Type B pancreatic cell (in vitro differentiated cells): ENCODE measurements at regions not wholly inside any gene's neighbourhood (a gene's known extent, or its start where the extent isn't known, plus 50 kb on each side); places are given as distances from the start of the nearest gene placed in this dataset.

Experiments used
- DNase-seq: peaks from one replicate; pipeline ENCODE4 v3.0.0; 2021; ENCODE audit warnings: mixed read lengths; ENCODE audit not compliant: unreplicated experiment; ENCODE audit errors: extremely low spot score
- H3K27ac Mint-ChIP-seq: 2 replicates; pipeline ENCODE4 v1.8.0; 2021; ENCODE audit warnings: mild to moderate bottlenecking, mixed read lengths
- H3K27me3 Mint-ChIP-seq: 2 replicates; pipeline ENCODE4 v1.8.0; 2021; ENCODE audit warnings: mixed read lengths
- H3K36me3 Mint-ChIP-seq: 2 replicates; pipeline ENCODE4 v1.8.0; 2021; ENCODE audit warnings: mixed read lengths
- H3K4me1 Mint-ChIP-seq: one replicate; pipeline ENCODE4 v1.8.0; 2021; ENCODE audit warnings: mixed read lengths; ENCODE audit not compliant: unreplicated experiment
- H3K4me3 Mint-ChIP-seq: 2 replicates; pipeline ENCODE4 v1.8.0; 2021; ENCODE audit warnings: mild to moderate bottlenecking, mixed read lengths
- H3K9me3 Mint-ChIP-seq: 2 replicates; pipeline ENCODE4 v1.8.0; 2021; ENCODE audit warnings: mixed read lengths
- CTCF ChIP-seq: fragments of 200-600 bp; sonication (generic); conservative IDR thresholded peaks from 2 replicates; pipeline ENCODE4 v1.5.0; 2021; ENCODE audit warnings: antibody characterized with exemption, mild to moderate bottlenecking

GRCh38 chr3:176969066-176969465 lies 228.2 kb downstream of the TBL1XR1 start:
- DNase-seq = no peak
- H3K27ac Mint-ChIP-seq = no peak overlapping the region
- no peaks in the 10 kb centered on the region for H3K9me3 Mint-ChIP-seq

GRCh38 chr3:176968631-176969030 lies 228.7 kb downstream of the TBL1XR1 start:
- H3K27me3 Mint-ChIP-seq = no peaks in the 10 kb centered on the region
- H3K27ac Mint-ChIP-seq = peak overlapping the region; percentile 68
- H3K4me1 Mint-ChIP-seq = peaks cover 13% of the 10 kb centered on the region
- no peak overlapping the region for H3K4me3 Mint-ChIP-seq
- no peak for TF ChIP-seq CTCF
- no peak for DNase-seq
- H3K36me3 Mint-ChIP-seq = no peaks in the 10 kb centered on the region
- no peaks in the 10 kb centered on the region for H3K9me3 Mint-ChIP-seq

More at GRCh38 chr3:176969066-176969465, 228.2 kb downstream of the TBL1XR1 start:
- H3K4me1 Mint-ChIP-seq = peaks cover 13% of the 10 kb centered on the region
- no peak for TF ChIP-seq CTCF
- no peak overlapping the region for H3K4me3 Mint-ChIP-seq
- H3K27me3 Mint-ChIP-seq = no peaks in the 10 kb centered on the region
- H3K36me3 Mint-ChIP-seq = no peaks in the 10 kb centered on the region

GRCh38 chr3:176967522-176967921 lies 229.8 kb downstream of the TBL1XR1 start:
- Mint-ChIP-seq H3K4me1 (peaks cover 14% of the 10 kb centered on the region), H3K9me3 (no peaks in the 10 kb centered on the region), H3K27ac (peak overlapping the region; percentile 68), H3K36me3 (no peaks in the 10 kb centered on the region), H3K27me3 (no peaks in the 10 kb centered on the region), H3K4me3 (no peak overlapping the region)
- TF ChIP-seq CTCF = no peak
- DNase-seq = no peak

GRCh38 chr3:176964661-176965060 lies 232.6 kb downstream of the TBL1XR1 start:
- no peaks in the 10 kb centered on the region for H3K27me3 Mint-ChIP-seq
- peaks cover 5% of the 10 kb centered on the region for H3K36me3 Mint-ChIP-seq
- no peak for DNase-seq

GRCh38 chr3:176961916-176962315 lies 235.4 kb downstream of the TBL1XR1 start:
- Mint-ChIP-seq H3K36me3 (peaks cover 5% of the 10 kb centered on the region), H3K4me3 (no peak overlapping the region), H3K27ac (no peak overlapping the region), H3K4me1 (peaks cover 10% of the 10 kb centered on the region), H3K9me3 (peaks cover 5% of the 10 kb centered on the region), H3K27me3 (no peaks in the 10 kb centered on the region)
- no peak for TF ChIP-seq CTCF
- DNase-seq = no peak

More at GRCh38 chr3:176964661-176965060, 232.6 kb downstream of the TBL1XR1 start:
- Mint-ChIP-seq H3K27ac (no peak overlapping the region), H3K9me3 (peaks cover 5% of the 10 kb centered on the region), H3K4me3 (no peak overlapping the region), H3K4me1 (peaks cover 22% of the 10 kb centered on the region)
- no peak for TF ChIP-seq CTCF

GRCh38 chr3:176959867-176960266 lies 237.4 kb downstream of the TBL1XR1 start:
- no peak overlapping the region for H3K27ac Mint-ChIP-seq
- peaks cover 8% of the 10 kb centered on the region for H3K4me1 Mint-ChIP-seq
- TF ChIP-seq CTCF = no peak
- H3K36me3 Mint-ChIP-seq = peaks cover 5% of the 10 kb centered on the region
- peaks cover 5% of the 10 kb centered on the region for H3K9me3 Mint-ChIP-seq
- DNase-seq = no peak
- no peak overlapping the region for H3K4me3 Mint-ChIP-seq
- no peaks in the 10 kb centered on the region for H3K27me3 Mint-ChIP-seq
